GM18502 (cell line): ENCODE measurements at regions not wholly inside any gene's neighbourhood (a gene's known extent, or its start where the extent isn't known, plus 50 kb on each side); places are given as distances from the start of the nearest gene placed in this dataset.
"Not testable (repeated sequence)": the region's sequence is repeated elsewhere in the genome, so short reads cannot be mapped to it uniquely, and the experiment has no call there.

Experiments
- ATAC-seq: cut with Tn5 transposase; IDR thresholded peaks from one replicate; pipeline ENCODE4 v1.9.1; 2021; ENCODE audit warnings: mild to moderate bottlenecking; ENCODE audit not compliant: unreplicated experiment, poor library complexity

GRCh38 chr13:87131611-87132010 lies 539.6 kb upstream of the SLITRK5 start:
- ATAC-seq: no peak

GRCh38 chr13:87138866-87139265 lies 532.3 kb upstream of the SLITRK5 start:
- no peak for ATAC-seq

- ATAC-seq: no peak
Measured at GRCh38 chr13:87147076-87147475, 524.1 kb upstream of the SLITRK5 start.

GRCh38 chr13:87153371-87153770 lies 517.8 kb upstream of the SLITRK5 start:
- no peak for ATAC-seq

- no peak for ATAC-seq
Measured at GRCh38 chr13:87166348-87166747, 504.8 kb upstream of the SLITRK5 start.

GRCh38 chr13:87168390-87168789 lies 502.8 kb upstream of the SLITRK5 start:
- no peak for ATAC-seq

GRCh38 chr13:87169337-87169736 lies 501.8 kb upstream of the SLITRK5 start:
- ATAC-seq: no peak

GRCh38 chr13:87172166-87172835 lies 498.9 kb upstream of the SLITRK5 start:
- ATAC-seq: no peak

- not testable (repeated sequence) for ATAC-seq
Measured at GRCh38 chr13:87185138-87185537, 486.0 kb upstream of the SLITRK5 start.

- ATAC-seq: not testable (repeated sequence)
Measured at GRCh38 chr13:87186647-87187046, 484.5 kb upstream of the SLITRK5 start.

GRCh38 chr13:87191485-87191884 lies 479.7 kb upstream of the SLITRK5 start:
- not testable (repeated sequence) for ATAC-seq

GRCh38 chr13:87198371-87198770 lies 472.8 kb upstream of the SLITRK5 start:
- ATAC-seq: no peak

- no peak for ATAC-seq
Measured at GRCh38 chr13:87206708-87207107, 464.5 kb upstream of the SLITRK5 start.

GRCh38 chr13:87207280-87208003 lies 463.7 kb upstream of the SLITRK5 start:
- no peak for ATAC-seq

GRCh38 chr13:87208636-87209035 lies 462.5 kb upstream of the SLITRK5 start:
- ATAC-seq: no peak

- no peak for ATAC-seq
Measured at GRCh38 chr13:87234981-87235380, 436.2 kb upstream of the SLITRK5 start.

- no peak for ATAC-seq
Measured at GRCh38 chr13:87235621-87236020, 435.6 kb upstream of the SLITRK5 start.

- no peak for ATAC-seq
Measured at GRCh38 chr13:87244256-87244890, 426.8 kb upstream of the SLITRK5 start.

- not testable (repeated sequence) for ATAC-seq
Measured at GRCh38 chr13:87249847-87250246, 421.3 kb upstream of the SLITRK5 start.

GRCh38 chr13:87255394-87255793 lies 415.8 kb upstream of the SLITRK5 start:
- ATAC-seq: no peak

- ATAC-seq: no peak
Measured at GRCh38 chr13:87259479-87260083, 411.6 kb upstream of the SLITRK5 start.
